Activated CD4-positive, alpha-beta T cell treated with anti-CD3 and anti-CD28 coated beads, Interleukin-10, Interleukin-2, amounts not matched to agents 100 ng/mL and 50 ng/mL, durations not matched to agents 16 hours and 8 hours (primary cell): ENCODE measurements at regions not wholly inside any gene's neighbourhood (a gene's known extent, or its start where the extent isn't known, plus 50 kb on each side); places are given as distances from the start of the nearest gene placed in this dataset.
"Not testable (repeated sequence)": the region's sequence is repeated elsewhere in the genome, so short reads cannot be mapped to it uniquely, and the experiment has no call there.

Experiments used
- DNase-seq: peaks from one replicate; pipeline ENCODE4 v3.0.0-alpha.2; 2020

DNA sequence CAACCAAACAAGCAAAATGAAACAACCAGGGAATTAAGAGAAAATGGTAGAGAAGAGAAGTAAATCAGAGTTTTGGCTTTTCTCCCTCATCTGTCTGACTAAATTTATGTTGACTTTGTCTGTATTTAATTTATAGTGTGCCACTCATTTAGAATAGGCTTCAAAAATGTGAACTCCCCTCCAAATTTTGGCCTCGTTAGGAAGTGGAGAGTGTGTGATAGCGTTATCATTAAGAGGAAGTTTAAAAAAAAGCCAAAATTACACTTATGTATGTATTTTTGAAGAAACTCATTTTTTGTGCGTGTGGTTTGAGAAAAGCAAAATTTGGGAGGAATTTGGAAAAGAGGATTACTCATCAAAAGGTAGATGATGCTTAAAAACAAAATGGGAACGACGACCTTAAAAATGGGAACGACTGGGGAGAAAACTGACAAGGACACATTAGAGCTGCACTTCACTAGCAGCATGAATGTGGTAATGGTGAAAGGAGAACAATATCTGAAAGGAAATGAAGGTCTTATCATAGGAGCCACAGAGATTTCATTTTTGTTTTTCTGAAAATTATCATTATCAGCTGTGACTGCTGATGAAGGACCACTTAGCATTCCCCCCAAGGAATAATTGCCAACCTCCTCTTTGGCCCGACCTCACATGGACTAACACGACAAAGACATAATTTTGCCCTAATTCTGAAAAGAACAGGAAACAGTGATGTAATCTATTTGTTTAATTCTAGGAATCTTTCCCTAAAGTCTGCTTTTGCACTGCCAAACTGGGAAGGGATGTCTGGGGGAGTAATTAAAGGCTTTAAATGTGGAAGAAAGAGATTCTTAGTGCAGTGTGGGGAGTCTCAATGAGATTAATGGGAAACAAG is 163.2 kb upstream of the P2RY1 start:
- no peak for DNase-seq

GRCh38 chr3:152672320-152672649 is 162.6 kb upstream of the P2RY1 start:
- DNase-seq, result no peak

DNA sequence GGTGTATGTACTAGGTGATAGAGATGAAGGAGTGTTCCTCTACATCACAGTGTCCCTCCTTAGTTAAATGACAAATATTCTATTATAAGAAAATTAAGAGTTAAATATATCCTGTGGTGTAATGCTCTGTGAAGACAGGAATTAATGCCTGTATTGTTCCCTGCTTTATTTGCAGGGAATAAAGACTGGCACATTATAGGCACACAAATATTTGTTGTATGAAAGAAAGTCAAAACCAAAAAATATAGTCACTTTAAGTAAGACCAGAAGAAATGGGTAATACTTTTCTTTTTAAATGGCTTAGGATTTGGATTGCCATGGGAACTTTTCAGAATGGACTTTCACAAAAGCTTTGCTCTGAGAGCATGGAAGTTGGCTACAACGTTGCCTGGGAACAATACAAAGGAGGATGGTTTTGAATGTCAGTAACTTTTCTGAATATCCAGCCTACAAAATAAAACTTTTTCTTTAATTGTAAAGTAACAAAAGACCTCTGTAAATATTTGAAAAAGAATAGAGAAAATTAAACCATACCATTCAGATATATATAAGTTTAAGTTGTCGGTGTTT is 158.0 kb upstream of the P2RY1 start:
- DNase-seq, result no peak

- no peak for DNase-seq
Observed at GRCh38 chr3:152677491-152677890, 157.4 kb upstream of the P2RY1 start.

DNA sequence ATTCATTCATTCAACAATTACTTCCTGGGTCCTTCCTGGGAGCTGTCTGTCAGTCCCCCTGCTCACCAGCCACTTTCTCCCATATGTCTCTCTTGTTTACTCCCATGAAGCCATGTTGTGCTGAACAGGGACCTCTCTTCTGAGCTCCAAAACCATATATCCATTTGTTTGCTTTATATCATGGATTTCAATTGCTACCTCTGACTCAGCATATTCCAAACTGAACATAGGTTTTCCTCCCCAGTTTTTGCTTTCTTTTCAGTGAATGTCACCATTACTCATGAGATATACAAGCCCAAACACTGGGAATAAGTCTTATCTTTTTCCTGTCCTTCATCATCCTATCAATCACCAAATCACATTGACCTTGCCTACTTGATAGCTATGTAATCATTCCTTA is 152.5 kb upstream of the P2RY1 start:
- no peak for DNase-seq

GRCh38 chr3:152683521-152683999 is 151.4 kb upstream of the P2RY1 start:
- no peak for DNase-seq

DNA sequence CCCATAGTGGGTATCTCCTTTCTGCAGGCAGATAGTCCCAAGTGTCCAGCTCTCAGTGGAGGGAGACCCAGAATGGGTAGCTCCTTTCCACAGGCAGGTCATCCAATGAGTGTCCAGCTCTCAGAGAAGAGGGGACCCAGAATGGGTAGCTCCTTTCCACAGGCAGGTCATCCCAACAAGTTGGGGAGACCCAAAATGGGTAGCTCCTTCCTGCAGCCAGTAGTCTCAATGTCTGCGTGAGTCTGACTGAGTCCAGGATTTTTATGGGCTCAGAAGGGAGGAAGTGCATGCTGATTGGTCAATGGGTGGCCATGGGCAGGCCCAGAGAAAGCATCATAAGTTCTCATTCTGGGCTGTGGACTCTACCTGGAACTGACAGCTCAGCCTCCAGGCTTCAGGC is 150.7 kb upstream of the P2RY1 start:
- no peak for DNase-seq

DNA sequence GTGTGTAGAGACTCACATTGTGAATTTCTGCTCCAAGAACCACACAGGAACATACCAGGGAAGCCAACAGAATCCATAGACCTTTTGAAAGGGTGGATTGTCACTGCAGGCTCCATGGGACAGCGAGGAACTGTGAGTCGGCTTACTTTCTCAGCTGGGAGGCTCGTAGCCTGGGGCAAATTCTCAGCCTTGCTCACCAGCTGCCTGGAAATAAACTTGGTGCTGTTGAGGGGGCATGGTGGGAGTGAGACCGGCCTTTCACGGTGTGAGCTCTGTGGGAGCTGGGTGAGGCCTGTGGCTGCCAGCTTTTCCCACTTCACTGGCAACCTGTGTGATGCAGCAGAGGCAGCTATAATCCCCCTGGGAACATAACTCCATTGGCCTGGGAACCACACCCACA is 146.6 kb upstream of the P2RY1 start:
- no peak for DNase-seq

DNA sequence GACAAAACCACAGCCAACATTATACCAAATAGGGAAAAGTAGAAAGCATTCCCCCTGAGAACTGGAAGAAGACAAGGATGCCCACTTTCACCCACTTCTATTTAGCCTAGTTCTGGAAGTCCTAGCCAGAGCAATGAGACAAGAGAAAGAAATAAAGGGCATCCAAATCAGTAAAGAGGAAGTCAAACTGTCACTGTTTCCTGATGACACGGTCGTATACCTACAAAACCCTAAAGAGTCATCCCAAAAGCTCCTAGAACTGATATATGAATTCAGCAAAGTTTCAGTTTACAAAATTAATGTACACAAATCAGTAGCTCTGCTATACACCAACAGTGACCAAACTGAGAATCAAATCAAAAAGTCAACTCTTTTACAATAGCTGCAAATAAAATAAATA is 142.6 kb upstream of the P2RY1 start:
- peak; percentile 27 for DNase-seq

GRCh38 chr3:152693521-152694250 is 141.2 kb upstream of the P2RY1 start:
- DNase-seq, result not testable (repeated sequence)

- no peak for DNase-seq
Observed at GRCh38 chr3:152695840-152696239, 139.1 kb upstream of the P2RY1 start.

- no peak for DNase-seq
Observed at GRCh38 chr3:152696962-152697361, 138.0 kb upstream of the P2RY1 start.

- DNase-seq, result no peak
Observed at GRCh38 chr3:152703245-152703890, 131.6 kb upstream of the P2RY1 start.

- no peak for DNase-seq
Observed at GRCh38 chr3:152706991-152707713, 127.8 kb upstream of the P2RY1 start.

DNA sequence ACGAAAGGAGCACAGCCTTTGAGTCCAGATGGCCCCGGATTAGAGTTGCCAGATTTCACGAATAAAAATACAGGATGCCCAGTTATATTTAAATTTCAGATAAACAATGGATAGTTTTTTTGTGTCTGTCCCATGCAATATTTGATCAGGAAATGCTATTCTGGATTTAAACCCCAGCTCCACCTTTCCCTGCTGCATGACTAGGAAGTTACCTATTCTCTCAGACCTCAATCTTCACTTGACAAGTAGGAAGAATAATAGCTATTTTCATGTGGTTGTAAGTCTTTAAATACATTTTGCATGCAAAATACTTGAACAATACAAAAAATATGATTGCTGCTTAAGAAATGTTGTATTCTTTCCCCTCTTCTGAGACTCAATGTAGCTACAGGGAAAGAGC is 125.3 kb upstream of the P2RY1 start:
- DNase-seq, result no peak

- DNase-seq, result no peak
Observed at GRCh38 chr3:152710549-152710948, 124.4 kb upstream of the P2RY1 start.

GRCh38 chr3:152713989-152714388 is 120.9 kb upstream of the P2RY1 start:
- no peak for DNase-seq

GRCh38 chr3:152714507-152714906 is 120.4 kb upstream of the P2RY1 start:
- no peak for DNase-seq

GRCh38 chr3:152717252-152717651 is 117.7 kb upstream of the P2RY1 start:
- no peak for DNase-seq

DNA sequence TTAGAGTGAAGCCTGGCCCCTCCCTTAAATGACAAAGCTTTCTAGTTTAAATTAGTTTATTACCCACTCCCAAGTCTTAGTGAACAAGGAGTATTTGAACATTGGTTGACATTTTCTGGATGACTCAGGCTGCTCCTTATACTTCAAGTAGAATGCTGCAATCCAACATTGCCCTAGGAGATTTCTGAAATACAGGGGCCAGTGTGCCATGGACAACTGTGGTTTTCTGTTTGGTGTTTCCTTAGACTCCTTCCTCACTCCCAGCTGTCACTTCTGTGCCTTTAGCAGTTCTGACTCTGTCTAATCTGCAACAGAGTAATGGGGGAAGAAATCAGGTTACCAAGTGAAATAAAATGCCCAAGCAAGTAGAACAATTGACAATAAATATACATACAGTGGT is 116.1 kb upstream of the P2RY1 start:
- DNase-seq, result no peak

GRCh38 chr3:152719264-152719663 is 115.7 kb upstream of the P2RY1 start:
- no peak for DNase-seq

DNA sequence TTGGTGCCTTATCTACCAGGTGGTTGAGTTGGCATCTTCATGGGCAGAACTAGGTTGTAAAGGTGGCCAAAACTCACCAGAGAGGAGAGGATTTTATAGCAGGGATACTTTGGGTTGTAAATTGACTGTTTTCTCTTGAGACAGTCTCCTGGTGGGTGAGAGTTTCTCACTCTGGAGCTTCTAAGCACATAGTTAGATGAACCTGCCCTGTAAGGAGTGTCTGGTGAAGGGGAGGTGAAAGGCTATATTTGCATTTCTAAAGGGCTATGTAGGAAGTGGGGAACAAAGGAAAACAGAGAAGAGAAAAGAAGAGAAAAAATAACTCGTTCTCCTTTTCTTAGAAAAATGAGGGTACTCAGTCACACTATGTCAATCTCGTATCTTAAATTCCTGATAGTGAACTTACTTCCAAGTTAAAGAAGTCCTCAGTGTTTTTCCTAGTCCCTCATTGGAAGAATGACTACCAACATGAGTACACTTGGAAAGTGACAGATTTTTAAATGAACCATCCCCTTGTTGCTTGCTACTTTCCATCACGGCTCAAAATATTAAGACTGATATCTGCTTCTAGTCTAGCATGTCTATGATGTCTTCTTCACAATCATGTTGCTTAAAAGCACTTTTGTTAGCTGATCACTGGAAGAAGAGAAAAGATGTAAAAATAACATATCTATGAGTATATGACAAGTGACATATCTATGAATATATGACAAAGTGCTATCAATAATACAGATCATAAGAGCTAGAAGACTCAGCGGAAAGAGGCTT is 113.8 kb upstream of the P2RY1 start:
- DNase-seq, result no peak
